ENCODE measurements at regions not wholly inside any gene's neighbourhood (a gene's known extent, or its start where the extent isn't known, plus 50 kb on each side); places are given as distances from the start of the nearest gene placed in this dataset.

DNA sequence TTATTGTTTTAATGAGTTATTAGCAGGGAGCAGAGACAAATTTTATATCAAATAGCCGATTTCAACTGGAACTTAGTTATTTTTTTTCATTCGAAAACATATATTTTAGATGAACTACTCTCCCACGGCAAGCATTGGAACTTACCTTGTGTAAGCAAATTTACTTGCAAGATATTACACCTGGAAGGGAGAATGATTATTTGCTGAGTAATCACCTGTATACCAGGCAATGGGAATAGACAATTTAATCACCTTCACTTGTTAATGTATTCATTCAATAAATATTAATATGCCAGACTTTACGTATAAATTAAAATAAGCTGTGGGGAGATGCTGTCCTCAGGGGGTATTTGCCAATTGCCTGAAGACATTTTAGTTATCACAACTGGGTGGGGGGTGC lies 1069.9 kb upstream of the CHAC2 start:
- H3K36me3 ChIP-seq, result no peaks in the 10 kb centered on the region
- no peak overlapping the region for H3K4me3 ChIP-seq (ENCODE audit: low read depth in 1 of 2, low read length in 1 of 2)
- H3K4me1 ChIP-seq (ENCODE audit: control insufficient read depth in 1 of 2, insufficient read depth in 1 of 2, low read depth in 1 of 2, low read length in 1 of 2), result no peaks in the 10 kb centered on the region
- H3K9me3 ChIP-seq, result no peaks in the 10 kb centered on the region
- H3K27me3 ChIP-seq, result no peaks in the 10 kb centered on the region
- TF ChIP-seq, protein P1, sequence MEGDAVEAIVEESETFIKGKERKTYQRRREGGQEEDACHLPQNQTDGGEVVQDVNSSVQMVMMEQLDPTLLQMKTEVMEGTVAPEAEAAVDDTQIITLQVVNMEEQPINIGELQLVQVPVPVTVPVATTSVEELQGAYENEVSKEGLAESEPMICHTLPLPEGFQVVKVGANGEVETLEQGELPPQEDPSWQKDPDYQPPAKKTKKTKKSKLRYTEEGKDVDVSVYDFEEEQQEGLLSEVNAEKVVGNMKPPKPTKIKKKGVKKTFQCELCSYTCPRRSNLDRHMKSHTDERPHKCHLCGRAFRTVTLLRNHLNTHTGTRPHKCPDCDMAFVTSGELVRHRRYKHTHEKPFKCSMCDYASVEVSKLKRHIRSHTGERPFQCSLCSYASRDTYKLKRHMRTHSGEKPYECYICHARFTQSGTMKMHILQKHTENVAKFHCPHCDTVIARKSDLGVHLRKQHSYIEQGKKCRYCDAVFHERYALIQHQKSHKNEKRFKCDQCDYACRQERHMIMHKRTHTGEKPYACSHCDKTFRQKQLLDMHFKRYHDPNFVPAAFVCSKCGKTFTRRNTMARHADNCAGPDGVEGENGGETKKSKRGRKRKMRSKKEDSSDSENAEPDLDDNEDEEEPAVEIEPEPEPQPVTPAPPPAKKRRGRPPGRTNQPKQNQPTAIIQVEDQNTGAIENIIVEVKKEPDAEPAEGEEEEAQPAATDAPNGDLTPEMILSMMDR (IDR thresholded peaks at IDR 0.05), result no peak
- no peak overlapping the region for H3K27ac ChIP-seq

DNA sequence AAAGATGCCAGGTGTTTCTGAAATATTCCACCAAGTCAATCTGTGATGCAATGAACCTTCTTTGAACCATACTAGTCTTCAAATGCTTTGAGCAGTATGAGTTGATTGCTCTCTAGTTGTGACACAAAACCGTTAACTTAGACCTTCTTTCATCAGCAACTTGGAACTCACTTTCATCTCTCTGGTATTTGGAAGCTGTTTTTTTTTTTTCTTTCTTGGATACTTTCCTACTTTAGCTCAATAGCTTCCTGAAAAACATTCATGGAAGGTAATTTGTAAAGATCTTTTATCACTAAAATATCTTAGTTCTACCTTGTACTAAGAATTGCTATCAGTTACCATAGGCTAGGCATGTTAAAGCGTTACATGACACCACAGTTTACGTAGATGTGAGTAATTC lies 1071.9 kb upstream of the CHAC2 start:
- Histone ChIP-seq H3K4me3 (ENCODE audit: low read depth in 1 of 2, low read length in 1 of 2) (no peak overlapping the region), H3K36me3 (no peaks in the 10 kb centered on the region), H3K27me3 (no peaks in the 10 kb centered on the region), H3K27ac (no peak overlapping the region), H3K4me1 (ENCODE audit: control insufficient read depth in 1 of 2, insufficient read depth in 1 of 2, low read depth in 1 of 2, low read length in 1 of 2) (no peaks in the 10 kb centered on the region), H3K9me3 (no peaks in the 10 kb centered on the region)
- TF ChIP-seq, protein P1 (IDR thresholded peaks at IDR 0.05), result no peak

DNA sequence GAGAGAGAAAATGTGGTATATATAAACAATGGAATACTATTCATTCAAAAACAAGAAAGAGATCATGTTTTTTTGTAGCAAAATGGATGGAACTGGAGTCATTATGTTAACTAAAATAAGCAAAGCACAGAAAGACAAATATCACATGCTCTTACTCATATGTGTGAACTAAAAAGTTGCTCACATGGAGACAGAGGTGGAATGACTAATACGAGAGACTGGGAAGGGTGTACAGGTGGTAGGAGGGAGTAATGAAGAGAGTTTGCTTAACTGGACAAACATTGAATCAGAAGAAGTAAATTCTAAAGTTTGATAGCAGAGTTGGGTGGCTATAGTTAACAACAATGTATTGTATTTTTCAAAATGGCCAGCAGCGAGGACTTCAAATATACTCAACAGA lies 1080.7 kb upstream of the CHAC2 start:
- no peaks in the 10 kb centered on the region for H3K4me1 ChIP-seq (ENCODE audit: control insufficient read depth in 1 of 2, insufficient read depth in 1 of 2, low read depth in 1 of 2, low read length in 1 of 2)
- no peak overlapping the region for H3K4me3 ChIP-seq (ENCODE audit: low read depth in 1 of 2, low read length in 1 of 2)
- H3K9me3 ChIP-seq, result no peaks in the 10 kb centered on the region
- TF ChIP-seq, protein P1 (IDR thresholded peaks at IDR 0.05), result no peak
- H3K27ac ChIP-seq, result no peak overlapping the region
- H3K36me3 ChIP-seq, result no peaks in the 10 kb centered on the region
- H3K27me3 ChIP-seq, result no peaks in the 10 kb centered on the region

DNA sequence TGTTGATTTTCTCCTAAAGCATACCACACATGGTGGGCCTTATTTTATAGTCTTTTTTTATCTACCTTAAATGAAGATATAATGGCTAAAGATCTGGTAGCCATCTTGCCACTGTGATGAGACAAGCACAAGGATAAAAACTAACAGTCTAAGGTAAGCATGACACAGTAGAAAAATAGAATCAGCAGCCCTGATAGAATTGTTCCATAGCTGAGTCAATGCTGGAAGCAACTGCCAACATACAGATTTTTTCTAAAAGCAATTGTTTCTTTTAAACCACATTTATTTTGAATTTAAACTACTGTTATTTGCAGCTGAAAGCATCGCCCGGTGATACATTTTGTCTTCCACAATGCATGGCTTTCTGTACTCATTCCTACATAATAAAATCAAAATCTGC lies 1091.5 kb upstream of the CHAC2 start:
- H3K4me3 ChIP-seq (ENCODE audit: low read depth in 1 of 2, low read length in 1 of 2), result no peak overlapping the region
- H3K36me3 ChIP-seq, result no peaks in the 10 kb centered on the region
- TF ChIP-seq, protein P1 (IDR thresholded peaks at IDR 0.05), result no peak
- no peaks in the 10 kb centered on the region for H3K4me1 ChIP-seq (ENCODE audit: control insufficient read depth in 1 of 2, insufficient read depth in 1 of 2, low read depth in 1 of 2, low read length in 1 of 2)
- no peaks in the 10 kb centered on the region for H3K27me3 ChIP-seq
- no peak overlapping the region for H3K27ac ChIP-seq
- no peaks in the 10 kb centered on the region for H3K9me3 ChIP-seq

DNA sequence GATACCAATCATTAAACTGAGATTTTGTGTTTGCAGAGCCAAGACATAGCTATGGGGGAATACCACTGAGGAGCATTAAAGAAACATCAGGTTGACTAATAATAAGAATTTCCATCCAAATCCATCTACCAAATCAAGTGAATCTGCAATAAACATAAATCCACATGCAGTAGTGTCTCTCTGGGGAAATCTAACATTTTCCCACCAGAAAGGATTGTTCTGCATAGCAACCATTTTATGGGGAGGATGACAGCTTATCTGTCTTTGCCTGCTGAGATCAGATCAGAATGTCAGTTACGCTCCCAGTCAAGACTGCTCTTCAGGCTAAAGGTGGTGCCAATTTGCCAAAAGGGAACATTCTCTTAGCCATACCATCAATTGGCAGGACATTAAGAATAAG lies 1098.9 kb upstream of the CHAC2 start:
- no peaks in the 10 kb centered on the region for H3K9me3 ChIP-seq
- no peaks in the 10 kb centered on the region for H3K36me3 ChIP-seq
- TF ChIP-seq, protein P1 (IDR thresholded peaks at IDR 0.05), result no peak
- H3K27ac ChIP-seq, result no peak overlapping the region
- no peaks in the 10 kb centered on the region for H3K27me3 ChIP-seq
- H3K4me1 ChIP-seq (ENCODE audit: control insufficient read depth in 1 of 2, insufficient read depth in 1 of 2, low read depth in 1 of 2, low read length in 1 of 2), result no peaks in the 10 kb centered on the region
- H3K4me3 ChIP-seq (ENCODE audit: low read depth in 1 of 2, low read length in 1 of 2), result no peak overlapping the region

DNA sequence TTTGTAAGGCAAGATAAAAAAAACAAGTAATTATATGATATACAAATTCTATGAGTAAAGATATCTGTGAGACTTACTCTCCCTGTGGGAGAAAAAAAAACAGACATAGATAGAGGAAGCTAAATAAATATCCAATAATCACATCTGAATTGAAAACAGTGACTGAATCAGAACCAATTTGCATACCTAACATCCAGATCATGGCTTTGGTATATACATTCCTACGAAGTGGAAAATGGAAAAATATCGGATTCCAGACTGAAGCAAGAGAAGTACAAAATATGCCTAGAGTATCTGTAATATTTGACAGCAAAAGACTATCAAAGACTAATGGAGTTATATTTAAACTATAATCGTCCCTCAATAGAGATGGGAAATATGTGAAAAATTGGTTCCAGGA lies 1108.1 kb upstream of the CHAC2 start:
- no peak overlapping the region for H3K4me3 ChIP-seq (ENCODE audit: low read depth in 1 of 2, low read length in 1 of 2)
- H3K27me3 ChIP-seq, result no peaks in the 10 kb centered on the region
- no peaks in the 10 kb centered on the region for H3K36me3 ChIP-seq
- H3K4me1 ChIP-seq (ENCODE audit: control insufficient read depth in 1 of 2, insufficient read depth in 1 of 2, low read depth in 1 of 2, low read length in 1 of 2), result no peaks in the 10 kb centered on the region
- no peak overlapping the region for H3K27ac ChIP-seq
- TF ChIP-seq, protein P1 (IDR thresholded peaks at IDR 0.05), result no peak
- no peaks in the 10 kb centered on the region for H3K9me3 ChIP-seq
